PC-9 (cell line): ENCODE measurements at regions not wholly inside any gene's neighbourhood (a gene's known extent, or its start where the extent isn't known, plus 50 kb on each side); places are given as distances from the start of the nearest gene placed in this dataset.

Experiments
- BruUV-seq: library from RNA; stranded (reverse); fragments of 400-500 nt; replicated peaks from 2 replicates; lab custom pipeline; 2021; lab: Mats Ljungman, UMichigan
- CTCF ChIA-PET: fragments of 300-600 bp; sonication (Branson Sonifier 250); formaldehyde crosslinking; loops from one replicate; lab custom pipeline; 2022; ENCODE audit warnings: antibody characterized with exemption; lab: Charles Lee
- POLR2A ChIA-PET: fragments of 300-600 bp; sonication (Branson Sonifier 250); formaldehyde crosslinking; loops from one replicate; lab custom pipeline; 2022; ENCODE audit warnings: antibody characterized with exemption; ENCODE audit not compliant: unreplicated experiment; lab: Charles Lee
- DNase-seq, 2 experiments: peaks; one replicate each; pipeline versions ENCODE4 v3.0.0 to v3.0.0-alpha.2; 2015 to 2022; ENCODE audit warnings: mixed read lengths in 1 of 2
- H2AFZ ChIP-seq: fragments of 200-600 bp; sonication (generic); 2 replicates; pipeline ENCODE4 v1.8.1; 2017; ENCODE audit warnings: antibody characterized with exemption
- H3F3A ChIP-seq: fragments of 200-600 bp; sonication (generic); 2 replicates; pipeline ENCODE4 v1.8.1; 2017; ENCODE audit warnings: antibody characterized with exemption, mild to moderate bottlenecking, low read depth; ENCODE audit not compliant: insufficient read depth
- H3K27ac ChIP-seq: fragments of 200-600 bp; sonication (generic); 2 replicates; pipeline ENCODE4 v1.6.1; 2016; ENCODE audit warnings: mixed run types
- H3K27me3 ChIP-seq: fragments of 200-600 bp; sonication (generic); 2 replicates; pipeline ENCODE4 v1.6.1; 2016; ENCODE audit warnings: low read depth, mixed run types; ENCODE audit not compliant: insufficient read depth
- H3K36me3 ChIP-seq: fragments of 200-600 bp; sonication (generic); 2 replicates; pipeline ENCODE4 v1.6.1; 2016; ENCODE audit warnings: low read depth, mixed run types
- H3K4me1 ChIP-seq: fragments of 200-600 bp; sonication (generic); replicated peaks from 2 replicates; pipeline ENCODE4 v1.6.1; 2016; ENCODE audit warnings: mixed run types; ENCODE audit not compliant: insufficient read depth
- H3K4me2 ChIP-seq: fragments of 200-600 bp; sonication (generic); 2 replicates; pipeline ENCODE4 v1.6.1; 2017; ENCODE audit warnings: mixed run types
- H3K4me3 ChIP-seq: fragments of 200-600 bp; sonication (generic); 2 replicates; pipeline ENCODE4 v1.6.1; 2016; ENCODE audit warnings: mixed run types
- H3K79me2 ChIP-seq: fragments of 200-600 bp; sonication (generic); 2 replicates; pipeline ENCODE4 v1.6.1; 2017; ENCODE audit warnings: low read depth, mixed run types
- H3K9me2 ChIP-seq: fragments of 200-600 bp; sonication (generic); 2 replicates; pipeline ENCODE4 v1.8.1; 2017; ENCODE audit warnings: mild to moderate bottlenecking; ENCODE audit not compliant: insufficient read depth
- H3K9me3 ChIP-seq: fragments of 200-600 bp; sonication (generic); 2 replicates; pipeline ENCODE4 v1.8.1; 2016; ENCODE audit warnings: low read depth; ENCODE audit not compliant: insufficient read depth
- H4K20me1 ChIP-seq: fragments of 200-600 bp; sonication (generic); 2 replicates; pipeline ENCODE4 v1.8.1; 2017; ENCODE audit not compliant: insufficient read depth
- CTCF ChIP-seq: fragments of 200-600 bp; sonication (generic); conservative IDR thresholded peaks from 2 replicates; pipeline ENCODE4 v1.6.1; 2017; ENCODE audit warnings: mixed run types, antibody characterized with exemption, mild to moderate bottlenecking, moderate library complexity
- EZH2 ChIP-seq: fragments of 200-600 bp; sonication (generic); IDR thresholded peaks from 2 replicates; pipeline ENCODE4 v1.8.0; 2017; ENCODE audit warnings: antibody characterized with exemption, low read depth
- intact Hi-C: fragments of 100-400 bp; cut with micrococcal nuclease; formaldehyde crosslinking; loops from one replicate; pipeline ENCODE4 v1.10.0; 2022; ENCODE audit not compliant: unreplicated experiment

- Histone ChIP-seq H4K20me1 (no peaks in the 10 kb centered on the region), H3K4me1 (peaks cover 7% of the 10 kb centered on the region; the same call in 1 of the 2 replicates), H3K9me3 (no peaks in the 10 kb centered on the region), H3K27ac (no peak overlapping the region), H3K27me3 (no peaks in the 10 kb centered on the region), H3K9me2 (no peaks in the 10 kb centered on the region; the same call in 1 of the 2 replicates), H3K4me3 (no peak overlapping the region), H3F3A (no peaks in the 10 kb centered on the region), H3K36me3 (no peaks in the 10 kb centered on the region), H3K79me2 (no peaks in the 10 kb centered on the region), H3K4me2 (no peak overlapping the region), H2AFZ (no peak overlapping the region)
- CTCF ChIA-PET, result no interaction called here
- intact Hi-C loops, result no loop called here
- TF ChIP-seq EZH2, result no peak
- TF ChIP-seq CTCF, result no peak
- no peak for DNase-seq
- POLR2A ChIA-PET, result no interaction called here
- BruUV-seq, result no TSS peak
These were observed 163.9 kb upstream of the ARID2 start for GRCh38 chr12:45565590-45565989.

GRCh38 chr12:45566257-45566656 lies 163.2 kb upstream of the ARID2 start:
- Histone ChIP-seq H3K9me3 (no peaks in the 10 kb centered on the region), H3K4me2 (no peak overlapping the region), H3K4me3 (no peak overlapping the region), H3K4me1 (peaks cover 10% of the 10 kb centered on the region), H3K79me2 (no peaks in the 10 kb centered on the region), H3K9me2 (no peaks in the 10 kb centered on the region; the same call in 1 of the 2 replicates), H3K36me3 (no peaks in the 10 kb centered on the region), H2AFZ (no peak overlapping the region), H3K27ac (no peak overlapping the region), H3K27me3 (no peaks in the 10 kb centered on the region), H3F3A (no peaks in the 10 kb centered on the region), H4K20me1 (no peaks in the 10 kb centered on the region; the same call in 1 of the 2 replicates)
- TF ChIP-seq CTCF (no peak), EZH2 (no peak)
- intact Hi-C loops, result no loop called here
- DNase-seq, result no peak
- POLR2A ChIA-PET, result no interaction called here
- CTCF ChIA-PET, result no interaction called here
- BruUV-seq, result no TSS peak

GRCh38 chr12:45568808-45569207 lies 160.7 kb upstream of the ARID2 start:
- intact Hi-C loops, result no loop called here
- no peak overlapping the region for H2AFZ ChIP-seq
- CTCF ChIA-PET, result no interaction called here
- no peak for DNase-seq
- H3K27me3 ChIP-seq, result no peaks in the 10 kb centered on the region
- H3F3A ChIP-seq, result peaks cover 6% of the 10 kb centered on the region; the same call in 1 of the 2 replicates
- no peak overlapping the region for H3K4me3 ChIP-seq
- H3K4me2 ChIP-seq, result no peak overlapping the region
- peaks cover 30% of the 10 kb centered on the region for H3K4me1 ChIP-seq
- TF ChIP-seq EZH2 (no peak), CTCF (no peak)
- no peaks in the 10 kb centered on the region for H3K36me3 ChIP-seq
- POLR2A ChIA-PET, result no interaction called here
- BruUV-seq, result no TSS peak
- H3K79me2 ChIP-seq, result no peaks in the 10 kb centered on the region
- H3K27ac ChIP-seq, result no peak overlapping the region
- no peaks in the 10 kb centered on the region; the same call in 1 of the 2 replicates for H4K20me1 ChIP-seq
- no peaks in the 10 kb centered on the region for H3K9me3 ChIP-seq
- H3K9me2 ChIP-seq, result no peaks in the 10 kb centered on the region; the same call in 1 of the 2 replicates
